HG03439 (cell line): ENCODE measurements at regions not wholly inside any gene's neighbourhood (a gene's known extent, or its start where the extent isn't known, plus 50 kb on each side); places are given as distances from the start of the nearest gene placed in this dataset.
"Not testable (repeated sequence)": the region's sequence is repeated elsewhere in the genome, so short reads cannot be mapped to it uniquely, and the experiment has no call there.

Experiments used
- ATAC-seq: cut with Tn5 transposase; IDR thresholded peaks from one replicate; pipeline ENCODE4 v1.9.1; 2021; ENCODE audit warnings: mild to moderate bottlenecking, moderate library complexity; ENCODE audit not compliant: unreplicated experiment

DNA sequence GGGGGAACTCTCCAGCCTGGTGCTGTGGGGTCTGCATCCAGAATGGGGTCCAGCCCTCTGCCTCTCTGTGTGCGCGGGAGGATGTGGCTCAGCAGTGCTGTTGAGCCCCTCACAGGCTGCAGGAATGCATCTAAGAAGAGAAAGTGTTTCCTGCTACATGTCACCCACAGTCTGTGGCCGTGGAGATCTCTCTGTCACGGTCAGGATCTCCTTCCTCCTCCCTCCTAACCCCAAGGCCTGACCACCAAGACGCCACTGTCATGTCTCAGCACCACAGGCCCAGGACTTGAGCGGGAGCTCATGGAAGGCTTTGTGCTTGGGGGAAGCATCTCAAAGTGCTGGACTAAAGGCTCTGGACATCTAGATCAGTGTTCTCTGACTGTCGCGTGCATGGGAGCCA lies 90.1 kb downstream of the SREK1 start:
- ATAC-seq: no peak

- no peak for ATAC-seq
Measured at GRCh38 chr5:66238435-66238834, 94.3 kb downstream of the SREK1 start.

GRCh38 chr5:66239034-66239433 lies 94.9 kb downstream of the SREK1 start:
- ATAC-seq: no peak

- ATAC-seq: no peak
Measured at GRCh38 chr5:66241136-66241825, 97.2 kb downstream of the SREK1 start.

GRCh38 chr5:66242050-66242715 lies 98.1 kb downstream of the SREK1 start:
- no peak for ATAC-seq

- ATAC-seq: no peak
Measured at GRCh38 chr5:66246608-66247007, 102.5 kb downstream of the SREK1 start.

GRCh38 chr5:66247176-66247960 lies 103.3 kb downstream of the SREK1 start:
- ATAC-seq: no peak

DNA sequence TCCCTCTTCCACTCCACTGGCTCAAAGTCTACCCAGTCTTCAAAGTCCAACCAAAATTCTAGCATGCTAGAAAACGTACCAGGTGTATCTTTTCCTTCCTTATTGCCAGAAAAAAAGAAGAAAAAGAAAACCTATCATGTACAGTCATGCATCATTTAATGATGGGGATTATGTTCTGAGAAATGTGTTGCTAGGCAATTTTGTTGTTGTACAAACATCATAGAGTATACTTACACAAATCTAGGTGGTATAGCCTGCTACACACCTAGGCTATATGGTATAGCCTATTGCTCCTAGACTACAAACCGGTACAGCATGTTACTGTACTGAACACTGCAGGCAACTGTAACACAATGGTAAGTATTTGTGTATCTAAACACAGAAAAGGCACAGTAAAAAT lies 104.8 kb downstream of the SREK1 start:
- ATAC-seq: no peak

GRCh38 chr5:66249920-66250319 lies 105.8 kb downstream of the SREK1 start:
- no peak for ATAC-seq

DNA sequence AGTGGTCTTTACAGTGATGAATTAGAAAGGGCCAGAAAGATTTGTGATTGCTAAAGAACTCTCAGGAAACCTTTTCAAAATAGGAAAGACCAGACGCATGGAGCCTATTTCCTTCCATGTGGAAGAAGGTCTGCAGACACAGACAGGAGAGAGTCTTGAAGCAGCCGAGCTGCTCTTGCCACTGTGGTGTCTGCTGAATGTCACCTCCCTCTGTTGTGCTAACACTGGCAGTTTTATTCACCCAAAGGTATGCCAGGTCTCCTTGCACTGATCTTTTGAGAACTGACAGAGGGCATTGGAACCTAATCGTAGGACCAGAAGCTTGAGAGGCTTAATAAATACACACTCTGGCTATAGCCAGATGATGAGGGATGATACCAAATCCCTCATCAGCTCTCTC lies 108.7 kb downstream of the SREK1 start:
- no peak for ATAC-seq

DNA sequence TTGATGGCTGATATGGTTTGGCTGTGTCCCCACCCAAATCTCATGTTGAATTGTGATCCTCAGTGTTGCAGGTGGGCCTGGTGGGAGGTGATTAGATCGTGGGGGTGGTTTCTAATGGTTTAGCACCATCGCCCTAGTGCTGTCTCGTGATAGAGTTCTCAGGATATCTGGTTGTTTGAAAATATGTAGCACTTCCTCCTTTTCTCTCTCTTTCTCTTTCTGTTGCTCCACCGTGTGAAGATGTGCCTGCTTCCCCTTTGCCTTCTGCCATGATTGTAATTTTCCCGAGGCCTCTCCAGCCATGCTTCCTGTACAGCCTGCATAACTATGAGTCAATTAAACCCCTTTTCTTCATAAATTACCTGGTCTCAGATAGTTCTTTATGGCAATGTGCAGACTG lies 111.6 kb downstream of the SREK1 start:
- no peak for ATAC-seq

DNA sequence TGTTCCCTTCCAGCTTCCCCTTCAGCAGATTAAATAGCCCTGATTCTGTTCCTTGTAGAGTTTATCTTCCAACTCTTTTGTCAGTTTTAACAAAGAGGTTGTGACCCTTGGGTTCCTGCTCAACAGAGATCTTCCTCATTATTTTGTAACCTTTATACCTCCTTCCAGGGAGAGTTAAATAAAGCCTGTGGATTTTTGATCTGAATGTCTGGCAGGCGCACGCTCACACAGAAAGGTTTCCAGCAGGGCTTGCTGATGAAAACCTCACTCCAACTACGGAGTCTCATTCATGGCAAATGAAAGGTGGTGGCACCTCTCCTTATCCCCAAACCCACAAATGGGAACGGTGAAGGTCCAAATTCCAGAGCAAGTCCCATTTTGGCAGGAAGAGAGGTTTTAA lies 129.0 kb downstream of the SREK1 start:
- ATAC-seq: no peak

- ATAC-seq: no peak
Measured at GRCh38 chr5:66276986-66277385, 132.9 kb downstream of the SREK1 start.

GRCh38 chr5:66277981-66278380 lies 133.9 kb downstream of the SREK1 start:
- ATAC-seq: no peak

DNA sequence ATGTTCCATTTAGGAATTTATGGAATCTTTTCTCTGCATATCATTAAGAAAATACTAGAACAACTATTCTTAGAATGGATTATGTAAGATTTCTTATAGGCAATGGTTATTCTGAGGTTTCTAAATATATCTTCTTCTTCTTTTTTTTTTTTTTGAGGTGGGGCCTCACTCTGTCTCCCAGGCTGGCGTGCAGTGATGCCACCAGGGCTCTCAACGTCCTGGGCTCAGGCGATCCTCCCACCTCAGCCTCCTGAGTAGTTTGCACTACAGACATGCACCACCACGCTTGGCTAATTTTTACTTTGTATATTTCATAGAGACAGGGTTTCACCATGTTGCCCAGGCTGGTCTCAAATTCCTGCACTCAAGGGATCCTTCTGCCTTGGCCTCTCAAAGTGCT lies 137.2 kb downstream of the SREK1 start:
- no peak for ATAC-seq

- ATAC-seq: no peak
Measured at GRCh38 chr5:66284588-66285342, 140.7 kb downstream of the SREK1 start.

GRCh38 chr5:66285343-66285922 lies 141.3 kb downstream of the SREK1 start:
- ATAC-seq: no peak

DNA sequence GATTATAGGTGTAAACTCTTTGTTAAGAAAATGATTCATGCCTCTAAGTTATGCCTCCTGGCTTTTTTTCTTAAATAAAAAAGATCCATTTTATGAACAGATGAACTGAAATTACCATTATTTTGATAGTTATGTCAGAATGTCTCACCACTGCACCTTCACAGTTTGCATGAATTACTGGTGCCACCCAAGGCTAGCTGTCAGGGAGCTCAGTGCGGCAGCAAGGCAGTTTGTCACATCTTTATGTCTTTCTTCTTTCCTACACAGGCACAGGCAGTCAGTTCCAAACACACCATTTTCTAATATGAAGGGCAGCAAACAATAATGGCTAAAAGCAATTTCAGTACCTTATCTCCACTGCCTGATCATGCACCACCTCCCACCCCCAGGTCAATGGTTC lies 147.7 kb downstream of the SREK1 start:
- ATAC-seq: no peak

DNA sequence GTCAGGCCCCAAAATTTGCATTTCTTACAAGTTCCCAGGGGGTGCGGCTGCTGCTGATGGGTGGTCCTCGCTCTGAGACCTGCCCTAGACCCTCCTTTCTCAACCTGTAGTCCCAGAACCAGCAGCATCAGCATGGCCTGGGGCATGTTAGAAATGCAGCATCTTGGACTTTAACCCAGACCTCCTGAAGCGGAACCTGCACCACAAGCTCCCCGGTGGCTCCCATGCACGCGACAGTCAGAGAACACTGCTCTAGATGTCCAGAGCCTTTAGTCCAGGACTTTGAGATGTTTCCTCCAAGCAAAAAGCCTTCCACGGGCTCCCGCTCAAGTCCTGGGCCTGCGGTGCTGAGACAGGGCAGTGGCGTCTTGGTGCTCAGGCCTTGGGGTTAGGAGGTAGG lies 149.8 kb downstream of the SREK1 start:
- ATAC-seq: not testable (repeated sequence)

GRCh38 chr5:66299463-66299862 lies 155.4 kb downstream of the SREK1 start:
- no peak for ATAC-seq

- ATAC-seq: no peak
Measured at GRCh38 chr5:66302344-66302743, 158.2 kb downstream of the SREK1 start.
